IMR-90 (cell line): ENCODE measurements at regions not wholly inside any gene's neighbourhood (a gene's known extent, or its start where the extent isn't known, plus 50 kb on each side); places are given as distances from the start of the nearest gene placed in this dataset.

Source experiments
- ATAC-seq: fragments of 200-7000 bp; cut with Tn5 transposase; 2 replicates; pipeline ENCODE4 v1.9.1; 2020; ENCODE audit warnings: low read depth, mild to moderate bottlenecking, moderate library complexity
- BruUV-seq: library from RNA; stranded (reverse); fragments of 400-500 nt; replicated peaks from 2 replicates; lab custom pipeline; 2021; lab: Mats Ljungman, UMichigan
- CTCF ChIA-PET: fragments of 300-600 bp; formaldehyde crosslinking; extraction: SDS; loops from one replicate; lab custom pipeline; 2021; ENCODE audit warnings: antibody characterized with exemption; lab: Yijun Ruan, JAX
- POLR2A ChIA-PET: fragments of 300-600 bp; sonication (Branson Sonifier 250); formaldehyde crosslinking; loops from one replicate; lab custom pipeline; 2022; ENCODE audit warnings: antibody characterized with exemption; ENCODE audit not compliant: unreplicated experiment; lab: Charles Lee
- DNase-seq: peaks from one replicate; pipeline ENCODE4 v3.0.0; 2013
- H2AFZ ChIP-seq: replicated peaks from 2 replicates; pipeline ENCODE3; 2013; ENCODE audit warnings: low read length, mild to moderate bottlenecking; ENCODE audit not compliant: poor library complexity
- H2AK5ac ChIP-seq: 2 replicates; pipeline ENCODE4 v1.6.1; 2013; ENCODE audit warnings: low read depth, low read length, inconsistent platforms
- H2AK9ac ChIP-seq: replicated peaks from 2 replicates; pipeline ENCODE3; 2013; ENCODE audit warnings: mild to moderate bottlenecking, low read depth, low read length, moderate library complexity; ENCODE audit not compliant: poor library complexity
- H2BK120ac ChIP-seq: 2 replicates; pipeline ENCODE4 v1.6.1; 2013; ENCODE audit warnings: low read depth, low read length, inconsistent platforms
- H2BK15ac ChIP-seq: 3 replicates; pipeline ENCODE4 v1.6.1; 2013; ENCODE audit warnings: low read depth, low read length, inconsistent platforms
- H2BK20ac ChIP-seq: 2 replicates; pipeline ENCODE4 v1.6.1; 2013; ENCODE audit warnings: low read depth, mild to moderate bottlenecking, inconsistent platforms, low read length, moderate library complexity
- H2BK5ac ChIP-seq: 2 replicates; pipeline ENCODE4 v1.6.1; 2013; ENCODE audit warnings: mild to moderate bottlenecking, low read depth, low read length, inconsistent platforms; ENCODE audit not compliant: poor library complexity, severe bottlenecking
- H3K14ac ChIP-seq: replicated peaks from 2 replicates; pipeline ENCODE4 v1.6.1; 2013; ENCODE audit warnings: low read depth, low read length, inconsistent platforms
- H3K18ac ChIP-seq: 2 replicates; pipeline ENCODE4 v1.6.1; 2013; ENCODE audit warnings: low read depth, low read length, control low read depth
- H3K23ac ChIP-seq: 2 replicates; pipeline ENCODE4 v1.6.1; 2013; ENCODE audit warnings: low read depth, low read length, inconsistent platforms
- H3K27ac ChIP-seq: 2 replicates; pipeline ENCODE4 v1.5.1; 2013; ENCODE audit warnings: mild to moderate bottlenecking, control low read depth, low read length; ENCODE audit not compliant: insufficient read depth
- H3K27me3 ChIP-seq: 2 replicates; pipeline ENCODE4 v1.6.1; 2013; ENCODE audit warnings: low read length; ENCODE audit not compliant: control insufficient read depth, insufficient read depth
- H3K36me3 ChIP-seq: 2 replicates; pipeline ENCODE4 v1.6.1; 2013; ENCODE audit warnings: low read length, mixed read lengths; ENCODE audit not compliant: control insufficient read depth, insufficient read depth
- H3K4ac ChIP-seq: 2 replicates; pipeline ENCODE4 v1.6.1; 2013; ENCODE audit warnings: low read depth, low read length, inconsistent platforms
- H3K4me1 ChIP-seq: 2 replicates; pipeline ENCODE4 v1.6.1; 2013; ENCODE audit warnings: low read length, mixed read lengths; ENCODE audit not compliant: control insufficient read depth, insufficient read depth
- H3K4me2 ChIP-seq: 2 replicates; pipeline ENCODE4 v1.6.1; 2013; ENCODE audit warnings: low read depth, mild to moderate bottlenecking, control low read depth, low read length, moderate library complexity
- H3K4me3 ChIP-seq: 2 replicates; pipeline ENCODE4 v1.5.1; 2013; ENCODE audit warnings: low read depth, mild to moderate bottlenecking, control low read depth, low read length, moderate library complexity; ENCODE audit not compliant: insufficient read depth
- H3K56ac ChIP-seq: 2 replicates; pipeline ENCODE4 v1.6.1; 2013; ENCODE audit warnings: low read length, inconsistent platforms; ENCODE audit not compliant: insufficient read depth; ENCODE audit errors: extremely low read depth
- H3K79me1 ChIP-seq, 2 experiments: 2 replicates each; pipeline ENCODE4 v1.6.1; 2013; ENCODE audit warnings: low read length in 2 of 2, inconsistent platforms in 1 of 2, low read depth in 1 of 2
- H3K9ac ChIP-seq: 2 replicates; pipeline ENCODE4 v1.6.1; 2013; ENCODE audit warnings: low read depth, low read length, control low read depth
- H3K9me1 ChIP-seq: 2 replicates; pipeline ENCODE4 v1.6.1; 2013; ENCODE audit warnings: low read length, inconsistent platforms; ENCODE audit not compliant: insufficient read depth
- H3K9me3 ChIP-seq: 2 replicates; pipeline ENCODE4 v1.6.1; 2013; ENCODE audit warnings: low read length; ENCODE audit not compliant: control insufficient read depth, insufficient read depth
- H4K20me1 ChIP-seq: 2 replicates; pipeline ENCODE4 v1.6.1; 2013; ENCODE audit warnings: low read length, inconsistent platforms; ENCODE audit not compliant: insufficient read depth
- H4K5ac ChIP-seq: 2 replicates; pipeline ENCODE4 v1.6.1; 2013; ENCODE audit warnings: mild to moderate bottlenecking, low read depth, low read length, control low read depth
- H4K8ac ChIP-seq, 2 experiments: 2 replicates each; pipeline ENCODE4 v1.6.1; 2013; ENCODE audit warnings: low read depth in 2 of 2, low read length in 2 of 2, control low read depth in 1 of 2, inconsistent platforms in 1 of 2
- H4K91ac ChIP-seq: 2 replicates; pipeline ENCODE4 v1.6.1; 2013; ENCODE audit warnings: low read depth, low read length, inconsistent platforms; ENCODE audit not compliant: insufficient read depth
- CEBPB ChIP-seq: IDR thresholded peaks from 2 replicates; pipeline ENCODE4 v1.6.1; 2012; ENCODE audit warnings: low read depth, low read length, improper control_type of control experiment
- CTCF ChIP-seq: conservative IDR thresholded peaks from 2 replicates; pipeline ENCODE4 v1.5.1; 2012; ENCODE audit warnings: mild to moderate bottlenecking, low read depth, low read length, improper control_type of control experiment
- WGBS, 2 experiments: methylation state at CpG; one replicate each; pipeline versions ENCODE4 v1.1.5 to v1.1.7; 2013; ENCODE audit warnings: missing lambda C conversion rate in 2 of 2; ENCODE audit not compliant: insufficient read length in 1 of 2; ENCODE audit errors: extremely low coverage in 2 of 2; 5-methylcytosine and 5-hydroxymethylcytosine counted together
- dilution Hi-C: fragments of 300-500 bp; cut with HindIII; formaldehyde crosslinking; loops from one replicate; pipeline ENCODE4 v1.14.3; 2018; ENCODE audit warnings: low sequenced_read_pairs; ENCODE audit not compliant: unreplicated experiment
- in situ Hi-C: fragments of 300-500 bp; cut with MboI; formaldehyde crosslinking; loops from 3 replicates; pipeline ENCODE4 v1.14.3; 2019; ENCODE audit warnings: low sequenced_read_pairs, inconsistent platforms, mixed read lengths
- intact Hi-C: fragments of 100-400 bp; cut with micrococcal nuclease; formaldehyde crosslinking; loops from 2 replicates; pipeline ENCODE4 v1.10.0; 2022

GRCh38 chr10:52979295-52979990 is 206.9 kb upstream of the MBL2 start:
- H3K4me1 ChIP-seq, result no peaks in the 10 kb centered on the region
- no peak overlapping the region for H2BK20ac ChIP-seq
- in situ Hi-C loops, result no loop called here
- H3K4me2 ChIP-seq, result no peak overlapping the region
- dilution Hi-C loops, result no loop called here
- no peak overlapping the region for H4K91ac ChIP-seq
- H3K9me3 ChIP-seq, result no peaks in the 10 kb centered on the region
- no peak overlapping the region for H2BK15ac ChIP-seq
- H2AK5ac ChIP-seq, result no peak overlapping the region
- H3K27me3 ChIP-seq, result no peaks in the 10 kb centered on the region
- ATAC-seq, result no peak
- H2BK120ac ChIP-seq, result no peak overlapping the region
- H2AK9ac ChIP-seq, result no peak overlapping the region
- no peak overlapping the region for H4K8ac ChIP-seq
- ChIA-PET CTCF (no interaction called here), POLR2A (no interaction called here)
- H3K27ac ChIP-seq, result no peak overlapping the region
- no peaks in the 10 kb centered on the region for H3K36me3 ChIP-seq
- no peak overlapping the region for H3K14ac ChIP-seq
- intact Hi-C loops, result no loop called here
- H3K4me3 ChIP-seq, result no peak overlapping the region
- H3K23ac ChIP-seq, result no peak overlapping the region
- no peaks in the 10 kb centered on the region for H4K20me1 ChIP-seq
- no peak for DNase-seq
- H4K5ac ChIP-seq, result no peak overlapping the region
- H3K79me1 ChIP-seq, result no peaks in the 10 kb centered on the region
- no peak overlapping the region for H3K4ac ChIP-seq
- no peaks in the 10 kb centered on the region for H3K9me1 ChIP-seq
- no peak for TF ChIP-seq CTCF
- TF ChIP-seq CEBPB, result peak; percentile 44; the same call in 1 of the 2 replicates
- H3K56ac ChIP-seq, result no peak overlapping the region
- no peak overlapping the region for H2AFZ ChIP-seq
- WGBS, 2 experiments, result no CpG with 5 or more reads among the region's 3 CpGs
- no TSS peak for BruUV-seq
- no peak overlapping the region for H2BK5ac ChIP-seq
- no peak overlapping the region for H3K9ac ChIP-seq
- no peak overlapping the region for H3K18ac ChIP-seq
